ENCODE measurements at regions not wholly inside any gene's neighbourhood (a gene's known extent, or its start where the extent isn't known, plus 50 kb on each side); places are given as distances from the start of the nearest gene placed in this dataset.

- no peak overlapping the region for H3K27ac ChIP-seq
- H4K20me1 ChIP-seq (ENCODE audit: insufficient read depth): no peaks in the 10 kb centered on the region
- BruUV-seq (replicated peaks): no TSS peak
- intact Hi-C loops (cut with micrococcal nuclease; ENCODE audit: unreplicated experiment): no loop called here
- no peak overlapping the region for H3K4me3 ChIP-seq
- POLR2A ChIA-PET (ENCODE audit: unreplicated experiment): no interaction called here
- H3K4me2 ChIP-seq: no peak overlapping the region
- no peaks in the 10 kb centered on the region for H3F3A ChIP-seq (ENCODE audit: insufficient read depth, low read depth)
- no peak for TF ChIP-seq CTCF (conservative IDR thresholded peaks at IDR 0.05)
- H3K9me3 ChIP-seq (ENCODE audit: insufficient read depth, low read depth): no peaks in the 10 kb centered on the region
- no peak for DNase-seq
- no peak overlapping the region for H2AFZ ChIP-seq
- H3K36me3 ChIP-seq (ENCODE audit: low read depth): no peaks in the 10 kb centered on the region
- H3K4me1 ChIP-seq (replicated peaks; ENCODE audit: insufficient read depth): no peaks in the 10 kb centered on the region
- H3K9me2 ChIP-seq (ENCODE audit: insufficient read depth): 0 out of 2 replicates have a peak, but pooled peaks cover 3% of the 10 kb centered on the region
- no peaks in the 10 kb centered on the region for H3K79me2 ChIP-seq (ENCODE audit: low read depth)
- CTCF ChIA-PET: no interaction called here
- H3K27me3 ChIP-seq (ENCODE audit: insufficient read depth, low read depth): no peaks in the 10 kb centered on the region
These were observed 124.0 kb upstream of the EFNA5 start for GRCh38 chr5:107794741-107795140.

GRCh38 chr5:107792940-107793339 lies 122.2 kb upstream of the EFNA5 start:
- BruUV-seq (replicated peaks): no TSS peak
- Histone ChIP-seq H3K27ac (no peak overlapping the region), H3K4me1 (replicated peaks; ENCODE audit: insufficient read depth) (no peaks in the 10 kb centered on the region), H3K9me3 (ENCODE audit: insufficient read depth, low read depth) (no peaks in the 10 kb centered on the region), H3K36me3 (ENCODE audit: low read depth) (no peaks in the 10 kb centered on the region), H3K9me2 (ENCODE audit: insufficient read depth) (0 out of 2 replicates have a peak, but pooled peaks cover 3% of the 10 kb centered on the region), H3F3A (ENCODE audit: insufficient read depth, low read depth) (no peaks in the 10 kb centered on the region), H2AFZ (no peak overlapping the region), H3K4me2 (no peak overlapping the region), H3K79me2 (ENCODE audit: low read depth) (no peaks in the 10 kb centered on the region), H3K4me3 (no peak overlapping the region), H3K27me3 (ENCODE audit: insufficient read depth, low read depth) (no peaks in the 10 kb centered on the region), H4K20me1 (ENCODE audit: insufficient read depth) (no peaks in the 10 kb centered on the region)
- TF ChIP-seq CTCF (conservative IDR thresholded peaks at IDR 0.05) (no peak), EZH2 (IDR thresholded peaks at IDR 0.05; ENCODE audit: low read depth) (no peak)
- POLR2A ChIA-PET (ENCODE audit: unreplicated experiment): interaction anchor here (0.6 kb wide), 1 partner anchor 1762 kb away, joined by 4 read pairs; no protein-coding TSS in a partner anchor
- intact Hi-C loops (cut with micrococcal nuclease; ENCODE audit: unreplicated experiment): no loop called here
- no peak for DNase-seq
- CTCF ChIA-PET: no interaction called here

DNA sequence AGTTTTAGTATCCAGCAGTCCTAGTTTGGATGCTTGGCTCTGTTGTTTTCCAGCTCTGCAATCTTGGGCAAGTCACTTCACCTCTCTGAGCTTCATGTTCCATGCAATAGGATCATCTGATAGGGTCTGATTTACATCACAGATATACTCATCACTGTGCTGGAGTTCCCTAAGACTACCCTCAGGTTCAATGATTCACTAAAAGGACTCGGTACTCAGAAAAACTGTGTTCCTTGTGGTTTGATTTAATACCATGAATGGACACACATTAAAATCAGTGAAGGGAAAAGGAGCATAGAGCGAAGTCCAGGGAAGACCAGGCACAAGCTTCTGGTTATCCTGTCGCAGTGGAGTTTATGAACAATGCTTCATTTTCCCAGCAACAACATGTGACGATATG lies 119.9 kb upstream of the EFNA5 start:
- no peak for TF ChIP-seq EZH2 (IDR thresholded peaks at IDR 0.05; ENCODE audit: low read depth)
- TF ChIP-seq CTCF (conservative IDR thresholded peaks at IDR 0.05): no peak
- Histone ChIP-seq H2AFZ (no peak overlapping the region), H3K36me3 (ENCODE audit: low read depth) (no peaks in the 10 kb centered on the region), H3K79me2 (ENCODE audit: low read depth) (no peaks in the 10 kb centered on the region), H3F3A (ENCODE audit: insufficient read depth, low read depth) (no peaks in the 10 kb centered on the region), H3K27ac (no peak overlapping the region), H4K20me1 (ENCODE audit: insufficient read depth) (no peaks in the 10 kb centered on the region), H3K9me3 (ENCODE audit: insufficient read depth, low read depth) (no peaks in the 10 kb centered on the region), H3K4me2 (no peak overlapping the region), H3K4me3 (no peak overlapping the region), H3K9me2 (ENCODE audit: insufficient read depth) (0 out of 2 replicates have a peak, but pooled peaks cover 3% of the 10 kb centered on the region), H3K4me1 (replicated peaks; ENCODE audit: insufficient read depth) (no peaks in the 10 kb centered on the region), H3K27me3 (ENCODE audit: insufficient read depth, low read depth) (no peaks in the 10 kb centered on the region)
- DNase-seq: no peak
- intact Hi-C loops (cut with micrococcal nuclease; ENCODE audit: unreplicated experiment): no loop called here
- ChIA-PET POLR2A (ENCODE audit: unreplicated experiment) (no interaction called here), CTCF (no interaction called here)
- no TSS peak for BruUV-seq (replicated peaks)

Measured in PC-9 (cell line).